Breast epithelium (tissue), 3 donors: ENCODE measurements at regions not wholly inside any gene's neighbourhood (a gene's known extent, or its start where the extent isn't known, plus 50 kb on each side); places are given as distances from the start of the nearest gene placed in this dataset.

Experiments used
- CTCF ChIP-seq, 3 donors: fragments of 450-650 bp; IDR thresholded peaks; one replicate each; pipeline ENCODE4 v1.5.1; 2016 to 2017; ENCODE audit warnings: antibody characterized with exemption in 3 of 3, mild to moderate bottlenecking in 3 of 3, moderate library complexity in 3 of 3
- POLR2A ChIP-seq: fragments of 450-650 bp; IDR thresholded peaks from one replicate; pipeline ENCODE4 v1.6.1; 2016; ENCODE audit warnings: antibody characterized with exemption, mild to moderate bottlenecking, moderate library complexity
- POLR2AphosphoS5 ChIP-seq, 3 donors: sonication (generic); formaldehyde crosslinking; IDR thresholded peaks; one replicate each; pipeline ENCODE4 v1.6.1; 2017; ENCODE audit warnings: antibody characterized with exemption in 3 of 3

DNA sequence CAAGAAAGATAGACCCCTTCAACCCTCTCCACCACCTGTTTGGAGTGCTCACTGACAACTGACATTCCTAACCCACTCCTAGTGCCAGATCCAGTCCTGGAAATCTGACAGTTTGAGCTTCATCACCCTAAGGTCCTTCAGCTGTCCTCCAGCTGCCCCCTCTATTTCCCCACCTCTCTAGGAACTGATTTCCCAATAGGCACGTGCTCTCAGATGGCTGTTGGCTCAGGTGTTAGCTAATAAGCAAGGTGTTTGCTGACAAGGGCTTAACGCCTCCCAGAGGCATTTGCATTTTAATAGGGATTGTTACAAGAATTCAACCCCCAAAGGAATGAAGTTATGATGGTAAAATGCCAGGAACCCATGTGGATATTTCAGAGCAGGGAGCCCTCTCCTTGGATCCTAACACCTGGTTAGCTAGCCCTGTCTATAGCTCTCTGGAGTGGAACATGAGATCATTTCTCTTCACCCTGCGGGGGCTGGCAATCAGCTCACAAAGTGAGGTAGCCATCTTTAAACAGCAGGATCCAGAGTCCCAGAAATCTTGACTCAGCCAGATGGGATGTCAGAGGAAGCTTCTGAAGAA, 348.5 kb upstream of the SFRP2 start:
- TF ChIP-seq POLR2A (no peak), CTCF (IDR thresholded peaks at IDR 0.05) (no peak), POLR2AphosphoS5 (IDR thresholded peaks at IDR 0.05) (no peak)
